GM23338 (cell line): ENCODE measurements at regions not wholly inside any gene's neighbourhood (a gene's known extent, or its start where the extent isn't known, plus 50 kb on each side); places are given as distances from the start of the nearest gene placed in this dataset.

ENCODE experiments used
- ATAC-seq: fragments of 200-7000 bp; cut with Tn5 transposase; 3 replicates; pipeline ENCODE4 v1.9.1; 2020
- DNase-seq: peaks from one replicate; pipeline ENCODE4 v3.0.0-alpha.2; 2015; ENCODE audit warnings: low spot score
- H2AFZ ChIP-seq: fragments of 200-600 bp; sonication (generic); 2 replicates; pipeline ENCODE4 v1.8.0; 2016; ENCODE audit warnings: antibody characterized with exemption, mild to moderate bottlenecking, moderate library complexity
- H3F3A ChIP-seq: fragments of 200-600 bp; sonication (generic); replicated peaks from 2 replicates; pipeline ENCODE4 v1.8.0; 2017; ENCODE audit warnings: antibody characterized with exemption, mixed run types, low read depth
- H3K27ac ChIP-seq: fragments of 200-600 bp; sonication (generic); 2 replicates; pipeline ENCODE4 v1.6.1; 2016; ENCODE audit warnings: low read depth
- H3K27me3 ChIP-seq: fragments of 200-600 bp; sonication (generic); 2 replicates; pipeline ENCODE4 v1.8.0; 2016; ENCODE audit warnings: mild to moderate bottlenecking, mixed run types, moderate library complexity; ENCODE audit not compliant: insufficient read depth
- H3K36me3 ChIP-seq: fragments of 200-600 bp; sonication (generic); 2 replicates; pipeline ENCODE4 v1.8.0; 2016; ENCODE audit warnings: mild to moderate bottlenecking; ENCODE audit not compliant: insufficient read depth
- H3K4me1 ChIP-seq: fragments of 200-600 bp; sonication (generic); 2 replicates; pipeline ENCODE4 v1.8.0; 2016; ENCODE audit warnings: mild to moderate bottlenecking, moderate library complexity; ENCODE audit not compliant: insufficient read depth
- H3K4me2 ChIP-seq: fragments of 200-600 bp; sonication (generic); 2 replicates; pipeline ENCODE4 v1.7.1; 2017; ENCODE audit warnings: mixed run types
- H3K4me3 ChIP-seq: fragments of 200-600 bp; sonication (generic); 2 replicates; pipeline ENCODE4 v1.6.1; 2016; ENCODE audit warnings: mixed run types
- H3K79me2 ChIP-seq: fragments of 200-600 bp; sonication (generic); replicated peaks from 2 replicates; pipeline ENCODE4 v1.8.0; 2017; ENCODE audit warnings: mild to moderate bottlenecking; ENCODE audit not compliant: insufficient read depth
- H3K9me2 ChIP-seq: fragments of 200-600 bp; sonication (generic); 2 replicates; pipeline ENCODE4 v1.8.0; 2017; ENCODE audit not compliant: insufficient read depth
- H4K20me1 ChIP-seq: fragments of 200-600 bp; sonication (generic); replicated peaks from 2 replicates; pipeline ENCODE4 v1.8.0; 2017; ENCODE audit warnings: mild to moderate bottlenecking; ENCODE audit not compliant: insufficient read depth
- H3K27ac Mint-ChIP-seq: 2 replicates; pipeline ENCODE4 v1.8.0; 2020; ENCODE audit warnings: inconsistent platforms, mild to moderate bottlenecking, moderate library complexity, mixed read lengths
- H3K27me3 Mint-ChIP-seq: 3 replicates; pipeline ENCODE4 v1.8.0; 2022; ENCODE audit warnings: low read depth, mild to moderate bottlenecking, moderate library complexity, mixed read lengths, inconsistent platforms; ENCODE audit not compliant: insufficient read depth, poor library complexity
- H3K36me3 Mint-ChIP-seq: 3 replicates; pipeline ENCODE4 v1.8.0; 2021; ENCODE audit warnings: low read depth, mild to moderate bottlenecking, inconsistent platforms, moderate library complexity, mixed read lengths
- H3K4me1 Mint-ChIP-seq: 3 replicates; pipeline ENCODE4 v1.8.0; 2020; ENCODE audit warnings: mild to moderate bottlenecking, inconsistent platforms, mixed read lengths
- H3K4me3 Mint-ChIP-seq: 3 replicates; pipeline ENCODE4 v1.8.0; 2021; ENCODE audit warnings: moderate library complexity, mild to moderate bottlenecking, inconsistent platforms, mixed read lengths
- H3K9me3 Mint-ChIP-seq: 3 replicates; pipeline ENCODE4 v1.8.0; 2020; ENCODE audit warnings: moderate library complexity, mild to moderate bottlenecking, inconsistent platforms, mixed read lengths
- CREB1 ChIP-seq: fragments of 250-450 bp; sonication (Bioruptor Pico); IDR thresholded peaks from 2 replicates; pipeline ENCODE4 v1.5.0; 2020; ENCODE audit warnings: low read depth, mild to moderate bottlenecking, moderate library complexity
- CTCF ChIP-seq, 2 experiments: fragments of 200-600 bp in 1 of 2; sonication (generic) in 1 of 2; conservative IDR thresholded peaks; 2 replicates each; pipeline versions ENCODE4 v1.5.1 to v1.6.1; 2016 to 2017; ENCODE audit warnings: antibody characterized with exemption in 2 of 2, low read depth in 2 of 2, mild to moderate bottlenecking in 2 of 2, moderate library complexity in 1 of 2
- EZH2 ChIP-seq: fragments of 200-600 bp; sonication (generic); IDR thresholded peaks from one replicate; pipeline ENCODE4 v1.8.0; 2017; ENCODE audit warnings: antibody characterized with exemption, mild to moderate bottlenecking, low read depth; ENCODE audit not compliant: unreplicated experiment
- EZH2phosphoT487 ChIP-seq: fragments of 200-600 bp; sonication (generic); IDR thresholded peaks from one replicate; pipeline ENCODE4 v1.8.1; 2018; ENCODE audit warnings: antibody characterized with exemption; ENCODE audit not compliant: unreplicated experiment
- JUNB ChIP-seq: IDR thresholded peaks from one replicate; pipeline ENCODE4 v1.6.1; 2016; ENCODE audit warnings: antibody characterized with exemption; ENCODE audit not compliant: unreplicated experiment
- NANOG ChIP-seq: IDR thresholded peaks from 2 replicates; pipeline ENCODE4 v1.6.1; 2016; ENCODE audit warnings: antibody characterized with exemption, borderline replicate concordance
- POLR2AphosphoS5 ChIP-seq: IDR thresholded peaks from 2 replicates; pipeline ENCODE4 v1.6.1; 2016; ENCODE audit warnings: antibody characterized with exemption, low read depth
- STAT1 ChIP-seq: IDR thresholded peaks from one replicate; pipeline ENCODE4 v1.6.1; 2016; ENCODE audit warnings: antibody characterized with exemption; ENCODE audit not compliant: unreplicated experiment
- ZNF114 ChIP-seq: fragments of 250-450 bp; sonication (Bioruptor Pico); IDR thresholded peaks from 2 replicates; pipeline ENCODE4 v1.5.0; 2020; ENCODE audit warnings: mild to moderate bottlenecking, moderate library complexity
- ZNF331 ChIP-seq: fragments of 250-450 bp; sonication (Bioruptor Pico); IDR thresholded peaks from 2 replicates; pipeline ENCODE4 v1.5.0; 2020; ENCODE audit warnings: low read depth, mild to moderate bottlenecking, moderate library complexity
- TF ChIP-seq, protein P1 (sequence below): IDR thresholded peaks from one replicate; pipeline ENCODE4 v1.6.1; 2018; ENCODE audit warnings: antibody characterized with exemption; ENCODE audit not compliant: unreplicated experiment
- TF ChIP-seq, protein P2 (sequence below): IDR thresholded peaks from 2 replicates; pipeline ENCODE4 v1.6.1; 2016; ENCODE audit warnings: antibody characterized with exemption
- TF ChIP-seq, protein P3 (sequence below): fragments of 250-450 bp; sonication (Bioruptor Pico); IDR thresholded peaks from 2 replicates; pipeline ENCODE4 v1.5.0; 2020; ENCODE audit warnings: mild to moderate bottlenecking, moderate library complexity

DNA sequence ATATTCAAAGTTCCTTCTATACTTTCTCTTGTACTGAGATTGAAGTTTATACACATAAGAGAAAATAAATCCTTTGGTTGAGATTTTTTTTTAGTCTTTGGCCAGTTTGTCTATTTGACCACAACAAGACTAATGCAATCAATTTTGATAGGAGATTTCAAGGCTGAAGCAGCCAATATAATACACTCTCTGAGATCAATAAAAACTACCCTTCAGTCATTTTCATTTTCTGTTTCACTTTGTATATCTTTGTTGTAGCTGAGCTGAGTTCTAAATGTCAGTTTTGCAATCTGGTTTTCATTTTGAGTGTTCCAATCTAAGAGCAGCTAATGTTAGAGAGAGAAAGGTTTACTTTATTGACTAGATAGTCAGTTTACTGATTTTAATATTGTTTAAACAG lies 623.8 kb upstream of the ROBO1 start:
- ATAC-seq (no peak), DNase-seq (no peak)
- Histone ChIP-seq H3F3A (no peaks in the 10 kb centered on the region), H3K4me1 (no peaks in the 10 kb centered on the region), H2AFZ (no peak overlapping the region), H3K27me3 (no peaks in the 10 kb centered on the region), H3K36me3 (no peaks in the 10 kb centered on the region), H3K27ac (no peak overlapping the region), H4K20me1 (no peaks in the 10 kb centered on the region), H3K4me3 (no peak overlapping the region), H3K9me2 (no peaks in the 10 kb centered on the region), H3K79me2 (no peaks in the 10 kb centered on the region), H3K4me2 (no peak overlapping the region)
- H3K27me3 Mint-ChIP-seq, result peaks cover 7% of the 10 kb centered on the region
- H3K4me1 Mint-ChIP-seq, result peaks cover 4% of the 10 kb centered on the region; the same call in 2 of the 3 replicates
- no peak overlapping the region for H3K27ac Mint-ChIP-seq
- H3K4me3 Mint-ChIP-seq, result no peak overlapping the region
- no peaks in the 10 kb centered on the region for H3K36me3 Mint-ChIP-seq
- no peak for TF ChIP-seq NANOG
- no peak for TF ChIP-seq CREB1 (CRISPR knock-in tag)
- no peak for TF ChIP-seq ZNF331 (CRISPR knock-in tag)
- no peak for TF ChIP-seq CTCF (conservative IDR thresholded peaks at IDR 0.05; ENCODE audit: low read depth in 2 of 2)
- no peak for TF ChIP-seq JUNB
- TF ChIP-seq, protein P1, sequence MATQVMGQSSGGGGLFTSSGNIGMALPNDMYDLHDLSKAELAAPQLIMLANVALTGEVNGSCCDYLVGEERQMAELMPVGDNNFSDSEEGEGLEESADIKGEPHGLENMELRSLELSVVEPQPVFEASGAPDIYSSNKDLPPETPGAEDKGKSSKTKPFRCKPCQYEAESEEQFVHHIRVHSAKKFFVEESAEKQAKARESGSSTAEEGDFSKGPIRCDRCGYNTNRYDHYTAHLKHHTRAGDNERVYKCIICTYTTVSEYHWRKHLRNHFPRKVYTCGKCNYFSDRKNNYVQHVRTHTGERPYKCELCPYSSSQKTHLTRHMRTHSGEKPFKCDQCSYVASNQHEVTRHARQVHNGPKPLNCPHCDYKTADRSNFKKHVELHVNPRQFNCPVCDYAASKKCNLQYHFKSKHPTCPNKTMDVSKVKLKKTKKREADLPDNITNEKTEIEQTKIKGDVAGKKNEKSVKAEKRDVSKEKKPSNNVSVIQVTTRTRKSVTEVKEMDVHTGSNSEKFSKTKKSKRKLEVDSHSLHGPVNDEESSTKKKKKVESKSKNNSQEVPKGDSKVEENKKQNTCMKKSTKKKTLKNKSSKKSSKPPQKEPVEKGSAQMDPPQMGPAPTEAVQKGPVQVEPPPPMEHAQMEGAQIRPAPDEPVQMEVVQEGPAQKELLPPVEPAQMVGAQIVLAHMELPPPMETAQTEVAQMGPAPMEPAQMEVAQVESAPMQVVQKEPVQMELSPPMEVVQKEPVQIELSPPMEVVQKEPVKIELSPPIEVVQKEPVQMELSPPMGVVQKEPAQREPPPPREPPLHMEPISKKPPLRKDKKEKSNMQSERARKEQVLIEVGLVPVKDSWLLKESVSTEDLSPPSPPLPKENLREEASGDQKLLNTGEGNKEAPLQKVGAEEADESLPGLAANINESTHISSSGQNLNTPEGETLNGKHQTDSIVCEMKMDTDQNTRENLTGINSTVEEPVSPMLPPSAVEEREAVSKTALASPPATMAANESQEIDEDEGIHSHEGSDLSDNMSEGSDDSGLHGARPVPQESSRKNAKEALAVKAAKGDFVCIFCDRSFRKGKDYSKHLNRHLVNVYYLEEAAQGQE, result no peak
- TF ChIP-seq, protein P2, sequence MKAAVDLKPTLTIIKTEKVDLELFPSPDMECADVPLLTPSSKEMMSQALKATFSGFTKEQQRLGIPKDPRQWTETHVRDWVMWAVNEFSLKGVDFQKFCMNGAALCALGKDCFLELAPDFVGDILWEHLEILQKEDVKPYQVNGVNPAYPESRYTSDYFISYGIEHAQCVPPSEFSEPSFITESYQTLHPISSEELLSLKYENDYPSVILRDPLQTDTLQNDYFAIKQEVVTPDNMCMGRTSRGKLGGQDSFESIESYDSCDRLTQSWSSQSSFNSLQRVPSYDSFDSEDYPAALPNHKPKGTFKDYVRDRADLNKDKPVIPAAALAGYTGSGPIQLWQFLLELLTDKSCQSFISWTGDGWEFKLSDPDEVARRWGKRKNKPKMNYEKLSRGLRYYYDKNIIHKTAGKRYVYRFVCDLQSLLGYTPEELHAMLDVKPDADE, result no peak
- TF ChIP-seq EZH2phosphoT487, result no peak
- TF ChIP-seq POLR2AphosphoS5, result no peak
- TF ChIP-seq, protein P3, sequence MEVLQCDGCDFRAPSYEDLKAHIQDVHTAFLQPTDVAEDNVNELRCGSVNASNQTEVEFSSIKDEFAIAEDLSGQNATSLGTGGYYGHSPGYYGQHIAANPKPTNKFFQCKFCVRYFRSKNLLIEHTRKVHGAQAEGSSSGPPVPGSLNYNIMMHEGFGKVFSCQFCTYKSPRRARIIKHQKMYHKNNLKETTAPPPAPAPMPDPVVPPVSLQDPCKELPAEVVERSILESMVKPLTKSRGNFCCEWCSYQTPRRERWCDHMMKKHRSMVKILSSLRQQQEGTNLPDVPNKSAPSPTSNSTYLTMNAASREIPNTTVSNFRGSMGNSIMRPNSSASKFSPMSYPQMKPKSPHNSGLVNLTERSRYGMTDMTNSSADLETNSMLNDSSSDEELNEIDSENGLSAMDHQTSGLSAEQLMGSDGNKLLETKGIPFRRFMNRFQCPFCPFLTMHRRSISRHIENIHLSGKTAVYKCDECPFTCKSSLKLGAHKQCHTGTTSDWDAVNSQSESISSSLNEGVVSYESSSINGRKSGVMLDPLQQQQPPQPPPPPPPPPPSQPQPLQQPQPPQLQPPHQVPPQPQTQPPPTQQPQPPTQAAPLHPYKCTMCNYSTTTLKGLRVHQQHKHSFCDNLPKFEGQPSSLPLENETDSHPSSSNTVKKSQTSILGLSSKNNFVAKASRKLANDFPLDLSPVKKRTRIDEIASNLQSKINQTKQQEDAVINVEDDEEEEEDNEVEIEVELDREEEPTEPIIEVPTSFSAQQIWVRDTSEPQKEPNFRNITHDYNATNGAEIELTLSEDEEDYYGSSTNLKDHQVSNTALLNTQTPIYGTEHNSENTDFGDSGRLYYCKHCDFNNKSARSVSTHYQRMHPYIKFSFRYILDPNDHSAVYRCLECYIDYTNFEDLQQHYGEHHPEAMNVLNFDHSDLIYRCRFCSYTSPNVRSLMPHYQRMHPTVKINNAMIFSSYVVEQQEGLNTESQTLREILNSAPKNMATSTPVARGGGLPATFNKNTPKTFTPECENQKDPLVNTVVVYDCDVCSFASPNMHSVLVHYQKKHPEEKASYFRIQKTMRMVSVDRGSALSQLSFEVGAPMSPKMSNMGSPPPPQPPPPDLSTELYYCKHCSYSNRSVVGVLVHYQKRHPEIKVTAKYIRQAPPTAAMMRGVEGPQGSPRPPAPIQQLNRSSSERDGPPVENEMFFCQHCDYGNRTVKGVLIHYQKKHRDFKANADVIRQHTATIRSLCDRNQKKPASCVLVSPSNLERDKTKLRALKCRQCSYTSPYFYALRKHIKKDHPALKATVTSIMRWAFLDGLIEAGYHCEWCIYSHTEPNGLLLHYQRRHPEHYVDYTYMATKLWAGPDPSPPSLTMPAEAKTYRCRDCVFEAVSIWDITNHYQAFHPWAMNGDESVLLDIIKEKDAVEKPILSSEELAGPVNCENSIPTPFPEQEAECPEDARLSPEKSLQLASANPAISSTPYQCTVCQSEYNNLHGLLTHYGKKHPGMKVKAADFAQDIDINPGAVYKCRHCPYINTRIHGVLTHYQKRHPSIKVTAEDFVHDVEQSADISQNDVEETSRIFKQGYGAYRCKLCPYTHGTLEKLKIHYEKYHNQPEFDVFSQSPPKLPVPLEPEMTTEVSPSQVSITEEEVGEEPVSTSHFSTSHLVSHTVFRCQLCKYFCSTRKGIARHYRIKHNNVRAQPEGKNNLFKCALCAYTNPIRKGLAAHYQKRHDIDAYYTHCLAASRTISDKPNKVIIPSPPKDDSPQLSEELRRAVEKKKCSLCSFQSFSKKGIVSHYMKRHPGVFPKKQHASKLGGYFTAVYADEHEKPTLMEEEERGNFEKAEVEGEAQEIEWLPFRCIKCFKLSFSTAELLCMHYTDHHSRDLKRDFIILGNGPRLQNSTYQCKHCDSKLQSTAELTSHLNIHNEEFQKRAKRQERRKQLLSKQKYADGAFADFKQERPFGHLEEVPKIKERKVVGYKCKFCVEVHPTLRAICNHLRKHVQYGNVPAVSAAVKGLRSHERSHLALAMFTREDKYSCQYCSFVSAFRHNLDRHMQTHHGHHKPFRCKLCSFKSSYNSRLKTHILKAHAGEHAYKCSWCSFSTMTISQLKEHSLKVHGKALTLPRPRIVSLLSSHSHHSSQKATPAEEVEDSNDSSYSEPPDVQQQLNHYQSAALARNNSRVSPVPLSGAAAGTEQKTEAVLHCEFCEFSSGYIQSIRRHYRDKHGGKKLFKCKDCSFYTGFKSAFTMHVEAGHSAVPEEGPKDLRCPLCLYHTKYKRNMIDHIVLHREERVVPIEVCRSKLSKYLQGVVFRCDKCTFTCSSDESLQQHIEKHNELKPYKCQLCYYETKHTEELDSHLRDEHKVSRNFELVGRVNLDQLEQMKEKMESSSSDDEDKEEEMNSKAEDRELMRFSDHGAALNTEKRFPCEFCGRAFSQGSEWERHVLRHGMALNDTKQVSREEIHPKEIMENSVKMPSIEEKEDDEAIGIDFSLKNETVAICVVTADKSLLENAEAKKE (CRISPR knock-in tag), result no peak
- TF ChIP-seq EZH2, result no peak
- TF ChIP-seq ZNF114 (CRISPR knock-in tag), result no peak
- TF ChIP-seq STAT1, result no peak
- no peaks in the 10 kb centered on the region for H3K9me3 Mint-ChIP-seq
